ENCODE measurements at regions not wholly inside any gene's neighbourhood (a gene's known extent, or its start where the extent isn't known, plus 50 kb on each side); places are given as distances from the start of the nearest gene placed in this dataset.
"Not testable (repeated sequence)": the region's sequence is repeated elsewhere in the genome, so short reads cannot be mapped to it uniquely, and the experiment has no call there.

GRCh38 chr10:64416011-64416410 lies 894.8 kb downstream of the REEP3 start:
- DNase-seq (ENCODE audit: low read depth): no peak

GRCh38 chr10:64419461-64419860 lies 898.3 kb downstream of the REEP3 start:
- no peak for DNase-seq (ENCODE audit: low read depth)

- no peak for DNase-seq (ENCODE audit: low read depth)
These were observed 905.5 kb downstream of the REEP3 start for GRCh38 chr10:64426745-64427144.

- DNase-seq (ENCODE audit: low read depth): no peak
These were observed 909.6 kb downstream of the REEP3 start for GRCh38 chr10:64430690-64431323.

- DNase-seq (ENCODE audit: low read depth): not testable (repeated sequence)
These were observed 920.7 kb downstream of the REEP3 start for GRCh38 chr10:64441872-64442271.

GRCh38 chr10:64444163-64444562 lies 923.0 kb downstream of the REEP3 start:
- DNase-seq (ENCODE audit: low read depth): no peak

- DNase-seq (ENCODE audit: low read depth): no peak
These were observed 923.4 kb downstream of the REEP3 start for GRCh38 chr10:64444564-64444963.

- no peak for DNase-seq (ENCODE audit: low read depth)
These were observed 928.4 kb downstream of the REEP3 start for GRCh38 chr10:64449603-64450002.

GRCh38 chr10:64450312-64450711 lies 929.1 kb downstream of the REEP3 start:
- no peak for DNase-seq (ENCODE audit: low read depth)

GRCh38 chr10:64454962-64455361 lies 933.8 kb downstream of the REEP3 start:
- no peak for DNase-seq (ENCODE audit: low read depth)

- DNase-seq (ENCODE audit: low read depth): no peak
These were observed 937.1 kb downstream of the REEP3 start for GRCh38 chr10:64458306-64458705.

- no peak for DNase-seq (ENCODE audit: low read depth)
These were observed 942.2 kb downstream of the REEP3 start for GRCh38 chr10:64463406-64463805.

GRCh38 chr10:64465653-64466052 lies 944.5 kb downstream of the REEP3 start:
- no peak for DNase-seq (ENCODE audit: low read depth)

- DNase-seq (ENCODE audit: low read depth): no peak
These were observed 947.0 kb downstream of the REEP3 start for GRCh38 chr10:64468219-64468618.

- no peak for DNase-seq (ENCODE audit: low read depth)
These were observed 955.3 kb downstream of the REEP3 start for GRCh38 chr10:64476506-64476905.

GRCh38 chr10:64477791-64478190 lies 956.6 kb downstream of the REEP3 start:
- DNase-seq (ENCODE audit: low read depth): no peak

- DNase-seq (ENCODE audit: low read depth): no peak
These were observed 963.7 kb downstream of the REEP3 start for GRCh38 chr10:64484811-64485330.

- DNase-seq (ENCODE audit: low read depth): peak; percentile 83
These were observed 964.9 kb downstream of the REEP3 start for GRCh38 chr10:64486149-64486548.

- DNase-seq (ENCODE audit: low read depth): no peak
These were observed 965.7 kb downstream of the REEP3 start for GRCh38 chr10:64486901-64487300.

GRCh38 chr10:64494901-64495300 lies 973.7 kb downstream of the REEP3 start:
- no peak for DNase-seq (ENCODE audit: low read depth)

GRCh38 chr10:64497306-64497705 lies 976.1 kb downstream of the REEP3 start:
- no peak for DNase-seq (ENCODE audit: low read depth)

GRCh38 chr10:64501807-64502206 lies 980.6 kb downstream of the REEP3 start:
- DNase-seq (ENCODE audit: low read depth): no peak

- DNase-seq (ENCODE audit: low read depth): no peak
These were observed 981.7 kb downstream of the REEP3 start for GRCh38 chr10:64502936-64503335.

GRCh38 chr10:64503429-64503828 lies 982.2 kb downstream of the REEP3 start:
- no peak for DNase-seq (ENCODE audit: low read depth)

All from HS-5 (cell line).